HUES64 (cell line): ENCODE measurements at regions not wholly inside any gene's neighbourhood (a gene's known extent, or its start where the extent isn't known, plus 50 kb on each side); places are given as distances from the start of the nearest gene placed in this dataset.
"Not testable (repeated sequence)": the region's sequence is repeated elsewhere in the genome, so short reads cannot be mapped to it uniquely, and the experiment has no call there.

ENCODE experiments used
- H3K27ac ChIP-seq: 2 replicates; pipeline ENCODE4 v1.7.0; 2013; ENCODE audit warnings: low read depth, low read length, inconsistent platforms
- H3K27me3 ChIP-seq: 2 replicates; pipeline ENCODE4 v1.6.1; 2013; ENCODE audit warnings: mild to moderate bottlenecking, low read length; ENCODE audit not compliant: insufficient read depth
- H3K36me3 ChIP-seq: 2 replicates; pipeline ENCODE4 v1.6.1; 2013; ENCODE audit warnings: mild to moderate bottlenecking, low read length; ENCODE audit not compliant: insufficient read depth
- H3K4me1 ChIP-seq: 2 replicates; pipeline ENCODE4 v1.6.1; 2013; ENCODE audit warnings: mild to moderate bottlenecking, low read length, moderate library complexity; ENCODE audit not compliant: insufficient read depth
- H3K4me3 ChIP-seq: 2 replicates; pipeline ENCODE4 v1.5.1; 2013; ENCODE audit warnings: mild to moderate bottlenecking, low read length, moderate library complexity
- H3K9ac ChIP-seq: 2 replicates; pipeline ENCODE4 v1.6.1; 2013; ENCODE audit warnings: mild to moderate bottlenecking, low read depth, low read length
- H3K9me3 ChIP-seq: 2 replicates; pipeline ENCODE4 v1.6.1; 2013; ENCODE audit warnings: low read depth, low read length; ENCODE audit not compliant: insufficient read depth
- WGBS: fragments of 150-250, 120-280 bp; methylation state at CpG from one replicate; pipeline ENCODE4 v1.1.7; 2013; ENCODE audit warnings: missing lambda C conversion rate; 5-methylcytosine and 5-hydroxymethylcytosine counted together

DNA sequence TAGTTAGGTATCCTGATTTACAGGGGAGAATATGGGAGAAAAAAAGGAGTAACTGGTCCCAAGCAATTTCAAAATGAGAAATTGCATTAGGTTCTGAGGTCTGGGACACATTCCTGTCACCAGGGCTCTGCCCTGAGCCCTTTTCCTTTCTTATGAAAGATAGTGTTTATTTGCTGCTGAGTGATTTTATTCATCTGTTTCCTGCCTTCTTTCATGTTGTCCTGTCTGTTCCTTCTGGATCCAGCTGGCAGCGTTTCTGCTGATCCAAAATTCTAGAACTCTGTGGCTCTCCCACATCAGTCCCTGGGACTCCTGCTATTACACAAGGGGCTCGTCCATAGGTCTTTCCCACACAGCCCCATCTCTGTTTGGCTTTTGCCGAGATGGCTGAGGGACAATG lies 519.1 kb upstream of the SALL3 start:
- no peaks in the 10 kb centered on the region for H3K27me3 ChIP-seq
- H3K36me3 ChIP-seq = no peaks in the 10 kb centered on the region
- 92% methylated on average over 3 of the region's 3 CpGs for WGBS
- no peak overlapping the region for H3K27ac ChIP-seq
- H3K4me1 ChIP-seq = no peaks in the 10 kb centered on the region
- H3K9ac ChIP-seq = no peak overlapping the region
- H3K4me3 ChIP-seq = no peak overlapping the region
- peaks cover 11% of the 10 kb centered on the region; the same call in 1 of the 2 replicates for H3K9me3 ChIP-seq

DNA sequence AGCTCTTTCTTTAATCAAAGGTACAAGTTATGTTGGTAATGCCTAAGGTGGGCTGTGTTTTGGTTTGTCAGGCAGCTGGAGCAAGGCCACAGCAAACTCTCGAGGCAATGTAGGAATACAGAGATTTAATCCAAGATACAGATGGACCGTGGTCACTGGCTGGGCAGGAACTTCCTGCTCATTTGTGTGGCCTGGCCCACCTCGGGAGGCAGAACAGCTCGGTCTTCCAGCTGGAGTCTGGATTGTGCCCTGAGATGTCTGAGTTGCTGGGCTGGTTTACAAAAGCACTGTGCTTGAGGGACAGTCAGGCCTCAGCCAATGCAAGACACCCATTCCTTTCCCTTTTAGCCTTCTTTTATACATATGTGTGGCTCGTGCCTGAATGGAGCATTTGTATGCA lies 506.1 kb upstream of the SALL3 start:
- Histone ChIP-seq H3K4me3 (no peak overlapping the region), H3K36me3 (no peaks in the 10 kb centered on the region), H3K4me1 (no peaks in the 10 kb centered on the region), H3K9me3 (no peaks in the 10 kb centered on the region), H3K27me3 (no peaks in the 10 kb centered on the region), H3K27ac (no peak overlapping the region), H3K9ac (no peak overlapping the region)
- 97% methylated on average over 5 of the region's 5 CpGs for WGBS

DNA sequence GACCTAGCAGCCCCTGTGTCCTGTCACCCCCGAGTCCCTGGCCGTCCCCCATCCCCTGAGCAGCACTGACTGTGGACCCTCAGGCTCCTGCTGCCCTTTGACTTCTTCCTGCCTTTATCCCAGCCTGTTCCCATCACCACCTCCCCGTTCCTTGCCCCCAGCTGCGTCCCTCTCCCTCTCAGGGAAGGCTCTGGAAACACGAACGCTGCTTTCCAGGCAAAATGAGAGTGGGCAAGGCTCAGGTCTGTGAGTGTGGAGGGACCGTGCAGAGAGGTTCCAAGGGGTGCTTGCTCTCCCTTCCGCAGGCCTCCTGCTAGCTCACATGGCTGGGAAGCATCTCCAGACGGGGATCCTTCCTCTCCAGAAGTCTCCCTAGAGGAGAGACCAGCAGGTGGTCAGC lies 501.8 kb upstream of the SALL3 start:
- Histone ChIP-seq H3K36me3 (no peaks in the 10 kb centered on the region), H3K4me3 (no peak overlapping the region), H3K27ac (no peak overlapping the region), H3K4me1 (no peaks in the 10 kb centered on the region), H3K27me3 (no peaks in the 10 kb centered on the region), H3K9ac (no peak overlapping the region), H3K9me3 (no peaks in the 10 kb centered on the region)
- WGBS = 90% methylated on average over 9 of the region's 9 CpGs

DNA sequence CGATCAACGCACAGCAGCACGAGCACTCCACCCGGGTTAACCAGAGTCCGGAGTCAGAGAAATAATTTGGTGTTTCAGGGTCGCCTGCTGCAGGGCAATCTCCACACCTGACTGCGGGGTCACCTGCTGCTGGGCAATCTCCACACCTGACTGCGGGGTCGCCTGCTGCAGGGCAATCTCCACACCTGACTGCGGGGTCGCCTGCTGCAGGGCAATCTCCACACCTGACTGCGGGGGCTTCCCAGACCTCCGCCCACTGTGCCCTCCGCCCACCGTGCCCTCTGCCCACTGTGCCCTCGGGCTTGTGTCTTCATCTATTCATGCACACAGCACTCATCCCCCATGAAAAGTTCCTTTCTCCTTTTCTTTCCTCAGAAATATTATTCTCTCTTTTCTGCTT lies 500.2 kb upstream of the SALL3 start:
- Histone ChIP-seq H3K4me3 (no peak overlapping the region), H3K4me1 (no peaks in the 10 kb centered on the region), H3K27me3 (no peaks in the 10 kb centered on the region), H3K36me3 (no peaks in the 10 kb centered on the region), H3K27ac (no peak overlapping the region), H3K9me3 (no peaks in the 10 kb centered on the region), H3K9ac (no peak overlapping the region)
- WGBS = 96% methylated on average over 16 of the region's 16 CpGs

DNA sequence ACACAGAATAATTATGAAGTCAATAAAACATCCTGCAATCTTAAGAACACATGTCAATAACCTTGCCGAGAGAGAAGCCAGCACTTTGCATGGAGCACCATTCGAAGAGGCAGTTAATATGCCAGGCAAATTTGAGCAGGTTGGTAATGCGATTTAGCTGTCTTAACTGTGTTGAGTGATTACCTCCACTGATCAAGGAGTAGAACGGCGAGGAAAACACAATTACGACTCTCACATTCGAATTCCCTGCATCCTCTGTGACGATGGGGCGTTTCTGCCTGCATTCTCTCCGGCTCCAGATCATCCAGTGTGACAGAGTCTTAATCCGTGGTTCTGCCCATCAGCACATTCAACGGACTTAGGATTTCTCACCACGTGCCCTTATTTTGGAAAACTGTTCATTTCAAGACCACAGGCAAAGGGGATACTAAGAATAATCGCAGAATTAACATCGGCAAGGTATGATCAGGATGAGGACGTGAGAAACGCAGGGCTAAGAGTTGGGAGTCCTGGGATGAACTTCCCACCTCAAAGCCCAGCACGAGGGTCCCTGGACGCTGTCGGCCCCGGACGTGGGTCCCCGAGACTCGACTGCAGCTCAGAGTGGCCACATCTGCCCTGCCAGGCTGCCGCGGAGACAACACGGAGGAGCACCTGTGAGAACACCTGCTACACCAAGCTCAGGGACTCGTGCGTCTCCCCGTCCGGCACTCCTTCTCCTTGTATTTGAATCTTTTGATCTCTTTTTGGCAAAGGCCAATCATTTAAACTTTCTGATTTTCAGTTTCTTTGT lies 499.2 kb upstream of the SALL3 start:
- 95% methylated on average over 31 of the region's 31 CpGs for WGBS
- Histone ChIP-seq H3K9ac (no peak overlapping the region), H3K9me3 (no peaks in the 10 kb centered on the region), H3K27me3 (no peaks in the 10 kb centered on the region), H3K36me3 (no peaks in the 10 kb centered on the region), H3K27ac (no peak overlapping the region), H3K4me1 (no peaks in the 10 kb centered on the region), H3K4me3 (no peak overlapping the region)

DNA sequence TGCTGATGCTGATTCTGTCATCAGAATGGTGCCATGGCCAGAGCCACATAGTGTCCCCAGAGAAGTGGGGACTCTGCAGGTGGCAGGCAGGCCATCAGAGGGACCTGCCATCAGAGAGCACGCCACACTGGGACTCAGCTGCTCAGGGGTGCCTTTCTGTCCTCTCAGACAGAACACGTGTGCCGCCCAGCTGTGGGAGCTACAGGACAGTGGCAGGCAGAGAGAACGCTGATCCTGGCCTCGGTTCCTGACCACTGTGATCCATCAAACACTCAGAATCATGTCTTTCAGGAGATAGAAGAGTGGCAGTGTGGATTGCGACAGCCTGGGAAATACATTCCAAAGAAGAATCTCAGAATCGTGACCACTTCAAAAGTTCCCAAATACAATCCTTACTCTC lies 497.2 kb upstream of the SALL3 start:
- Histone ChIP-seq H3K4me3 (no peak overlapping the region), H3K9ac (no peak overlapping the region), H3K9me3 (no peaks in the 10 kb centered on the region), H3K4me1 (no peaks in the 10 kb centered on the region), H3K36me3 (no peaks in the 10 kb centered on the region), H3K27me3 (no peaks in the 10 kb centered on the region), H3K27ac (no peak overlapping the region)
- WGBS = 94% methylated on average over 7 of the region's 7 CpGs

DNA sequence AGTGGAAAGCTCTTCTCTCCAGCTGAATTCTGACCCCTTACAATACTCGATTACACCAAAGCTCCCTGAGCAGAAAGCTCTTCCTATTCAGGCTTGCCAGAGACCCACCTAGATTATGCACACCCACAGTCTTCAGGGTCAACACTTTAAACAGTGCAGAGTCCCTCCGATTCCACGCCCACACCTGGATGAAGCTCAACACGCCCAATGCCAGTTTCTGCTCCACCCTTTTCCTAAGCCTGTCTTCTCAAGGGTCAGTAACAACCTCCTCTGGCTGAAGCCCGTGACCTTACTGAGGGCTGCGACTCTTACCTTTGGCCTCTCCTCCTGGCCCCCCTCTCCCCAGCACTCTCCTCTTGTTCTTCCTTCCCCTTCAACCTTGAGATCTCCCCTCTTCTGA lies 492.0 kb upstream of the SALL3 start:
- Histone ChIP-seq H3K27me3 (no peaks in the 10 kb centered on the region), H3K27ac (no peak overlapping the region), H3K36me3 (no peaks in the 10 kb centered on the region), H3K9me3 (no peaks in the 10 kb centered on the region), H3K9ac (no peak overlapping the region), H3K4me1 (no peaks in the 10 kb centered on the region), H3K4me3 (no peak overlapping the region)
- 92% methylated on average over 6 of the region's 6 CpGs for WGBS

DNA sequence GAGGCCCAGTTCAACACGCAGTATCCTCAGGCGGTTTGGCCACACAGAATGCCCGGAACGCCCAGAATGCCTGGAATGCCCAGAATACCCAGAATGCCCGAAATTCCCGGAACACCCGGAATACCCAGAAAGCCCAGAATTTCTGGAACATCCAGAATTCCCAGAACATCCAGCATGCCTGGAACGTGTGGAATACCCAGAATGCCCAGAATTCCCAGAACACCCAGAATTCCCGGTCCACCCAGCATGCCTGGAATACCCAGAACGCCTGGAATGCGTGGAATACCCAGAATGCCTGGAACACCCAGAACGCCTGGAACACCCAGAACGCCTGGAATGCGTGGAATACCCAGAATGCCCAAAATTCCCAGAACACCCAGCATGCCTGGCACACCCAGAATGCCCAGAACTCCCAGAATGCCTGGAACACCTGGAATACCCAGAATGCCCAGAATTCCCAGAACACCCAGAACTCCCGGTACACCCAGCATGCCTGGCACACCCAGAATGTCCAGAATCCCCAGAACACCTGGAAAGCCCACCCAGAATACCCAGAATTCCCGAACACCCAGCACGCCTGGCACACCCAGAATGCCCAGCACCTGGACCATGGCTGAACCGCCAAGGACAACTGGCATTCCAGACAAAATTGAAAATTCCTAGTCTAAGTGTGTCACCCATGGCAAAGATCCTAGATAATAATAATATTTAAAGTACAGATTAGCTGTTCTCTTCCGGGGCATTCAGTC lies 487.4 kb upstream of the SALL3 start:
- no peaks in the 10 kb centered on the region for H3K36me3 ChIP-seq
- H3K27ac ChIP-seq = no peak overlapping the region
- no peak overlapping the region for H3K4me3 ChIP-seq
- peaks cover 7% of the 10 kb centered on the region; the same call in 1 of the 2 replicates for H3K9me3 ChIP-seq
- no peaks in the 10 kb centered on the region for H3K4me1 ChIP-seq
- no peaks in the 10 kb centered on the region for H3K27me3 ChIP-seq
- WGBS = 96% methylated on average over 18 of the region's 19 CpGs
- no peak overlapping the region for H3K9ac ChIP-seq

DNA sequence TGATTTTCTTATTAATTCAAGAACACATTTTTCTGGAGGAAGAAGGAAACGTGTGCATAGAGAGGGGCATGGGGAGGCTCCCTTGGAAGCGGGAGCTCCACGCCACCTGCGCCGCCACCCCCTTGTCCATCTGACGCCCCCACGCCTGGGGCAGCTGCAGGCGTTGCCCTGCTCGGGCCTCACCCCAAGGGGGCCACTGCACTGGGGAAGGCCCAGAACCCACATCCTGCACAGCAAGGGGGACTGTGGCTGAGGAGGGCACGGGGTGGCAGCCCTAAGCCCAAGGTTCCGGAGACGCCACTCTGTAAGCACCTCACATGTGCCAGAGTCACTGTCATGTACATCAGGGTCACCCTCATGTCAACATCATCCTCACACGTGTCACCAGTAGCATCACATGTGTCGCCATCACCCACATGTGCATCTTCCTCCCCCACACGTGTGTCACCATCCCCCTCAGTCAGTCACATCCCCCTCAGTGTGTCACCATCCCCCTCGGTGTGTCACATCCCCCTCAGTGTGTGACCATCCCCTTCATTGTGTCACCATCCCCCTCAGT lies 486.7 kb upstream of the SALL3 start:
- H3K27me3 ChIP-seq = no peaks in the 10 kb centered on the region
- H3K9ac ChIP-seq = no peak overlapping the region
- H3K9me3 ChIP-seq = peaks cover 7% of the 10 kb centered on the region; the same call in 1 of the 2 replicates
- H3K27ac ChIP-seq = no peak overlapping the region
- 92% methylated on average over 16 of the region's 16 CpGs for WGBS
- no peaks in the 10 kb centered on the region for H3K36me3 ChIP-seq
- H3K4me3 ChIP-seq = no peak overlapping the region
- H3K4me1 ChIP-seq = no peaks in the 10 kb centered on the region

DNA sequence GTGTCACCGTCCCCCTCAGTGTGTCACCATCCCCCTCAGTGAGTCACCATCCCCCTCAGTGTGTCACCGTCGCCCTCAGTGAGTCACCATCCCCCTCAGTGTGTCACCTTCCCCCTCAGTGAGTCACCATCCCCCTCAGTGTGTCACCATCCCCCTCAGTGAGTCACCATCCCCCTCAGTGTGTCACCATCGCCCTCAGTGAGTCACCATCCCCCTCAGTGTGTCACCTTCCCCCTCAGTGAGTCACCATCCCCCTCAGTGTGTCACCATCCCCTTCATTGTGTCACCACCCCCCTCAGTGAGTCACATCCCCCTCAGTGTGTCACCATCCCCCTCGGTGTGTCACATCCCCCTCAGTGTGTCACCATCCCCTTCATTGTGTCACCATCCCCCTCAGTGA lies 486.1 kb upstream of the SALL3 start:
- not testable (repeated sequence) for H3K4me3 ChIP-seq, H3K36me3 ChIP-seq, H3K9me3 ChIP-seq, H3K9ac ChIP-seq, H3K27ac ChIP-seq, H3K4me1 ChIP-seq, H3K27me3 ChIP-seq
- WGBS = 67% methylated on average over 3 of the region's 5 CpGs
